PC-3 (cell line): ENCODE measurements at regions not wholly inside any gene's neighbourhood (a gene's known extent, or its start where the extent isn't known, plus 50 kb on each side); places are given as distances from the start of the nearest gene placed in this dataset.

ENCODE experiments used
- EZH2 ChIP-seq: fragments of 300-600 bp; sonication (generic); IDR thresholded peaks from one replicate; pipeline ENCODE4 v1.6.1; 2017; ENCODE audit warnings: antibody characterized with exemption, mild to moderate bottlenecking, low read length; ENCODE audit not compliant: unreplicated experiment
- EZH2phosphoT487 ChIP-seq: fragments of 300-600 bp; sonication (generic); IDR thresholded peaks from 2 replicates; pipeline ENCODE4 v1.6.1; 2018; ENCODE audit warnings: mild to moderate bottlenecking, antibody characterized with exemption, low read length, borderline replicate concordance
- TF ChIP-seq, protein P1 (sequence below): fragments of 300-600 bp; sonication (generic); conservative IDR thresholded peaks from 2 replicates; pipeline ENCODE4 v1.5.1; 2017; ENCODE audit warnings: antibody characterized with exemption, low read depth, mild to moderate bottlenecking, low read length

DNA sequence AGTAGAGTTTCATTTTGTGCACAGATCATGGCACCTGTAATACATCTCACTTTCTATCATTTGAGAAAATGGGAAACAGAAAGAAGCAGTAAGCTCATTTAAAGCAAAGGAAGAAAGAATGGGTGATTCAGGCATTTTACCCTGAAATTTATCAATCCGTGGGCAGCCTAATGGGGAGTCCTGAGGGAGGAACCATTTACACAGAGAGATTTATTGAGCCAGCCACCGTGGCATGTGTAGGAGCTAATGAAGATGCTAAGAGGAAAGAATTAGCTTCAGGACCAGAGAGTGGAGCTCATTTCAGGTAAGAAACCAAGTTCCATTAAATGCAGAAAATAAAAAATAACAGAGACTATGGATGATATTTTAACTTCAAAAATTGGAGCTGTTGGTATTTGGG lies 443.4 kb upstream of the COBL start:
- TF ChIP-seq, protein P1, sequence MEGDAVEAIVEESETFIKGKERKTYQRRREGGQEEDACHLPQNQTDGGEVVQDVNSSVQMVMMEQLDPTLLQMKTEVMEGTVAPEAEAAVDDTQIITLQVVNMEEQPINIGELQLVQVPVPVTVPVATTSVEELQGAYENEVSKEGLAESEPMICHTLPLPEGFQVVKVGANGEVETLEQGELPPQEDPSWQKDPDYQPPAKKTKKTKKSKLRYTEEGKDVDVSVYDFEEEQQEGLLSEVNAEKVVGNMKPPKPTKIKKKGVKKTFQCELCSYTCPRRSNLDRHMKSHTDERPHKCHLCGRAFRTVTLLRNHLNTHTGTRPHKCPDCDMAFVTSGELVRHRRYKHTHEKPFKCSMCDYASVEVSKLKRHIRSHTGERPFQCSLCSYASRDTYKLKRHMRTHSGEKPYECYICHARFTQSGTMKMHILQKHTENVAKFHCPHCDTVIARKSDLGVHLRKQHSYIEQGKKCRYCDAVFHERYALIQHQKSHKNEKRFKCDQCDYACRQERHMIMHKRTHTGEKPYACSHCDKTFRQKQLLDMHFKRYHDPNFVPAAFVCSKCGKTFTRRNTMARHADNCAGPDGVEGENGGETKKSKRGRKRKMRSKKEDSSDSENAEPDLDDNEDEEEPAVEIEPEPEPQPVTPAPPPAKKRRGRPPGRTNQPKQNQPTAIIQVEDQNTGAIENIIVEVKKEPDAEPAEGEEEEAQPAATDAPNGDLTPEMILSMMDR: no peak
- no peak for TF ChIP-seq EZH2
- no peak for TF ChIP-seq EZH2phosphoT487
